Fibroblast of skin of left quadriceps (primary cell): ENCODE measurements at regions not wholly inside any gene's neighbourhood (a gene's known extent, or its start where the extent isn't known, plus 50 kb on each side); places are given as distances from the start of the nearest gene placed in this dataset.
"Not testable (repeated sequence)": the region's sequence is repeated elsewhere in the genome, so short reads cannot be mapped to it uniquely, and the experiment has no call there.

Experiments
- DNase-seq, 2 experiments: peaks; one replicate each; pipeline ENCODE4 v3.0.0-alpha.2; 2013; ENCODE audit warnings: low read depth in 2 of 2

GRCh38 chr13:30065181-30065580 is 214.8 kb upstream of the UBL3 start:
- no peak for DNase-seq

- DNase-seq = no peak
These were observed 213.5 kb upstream of the UBL3 start for GRCh38 chr13:30063892-30064291.

GRCh38 chr13:30061217-30061616 is 210.8 kb upstream of the UBL3 start:
- no peak for DNase-seq

- no peak for DNase-seq
These were observed 208.0 kb upstream of the UBL3 start for GRCh38 chr13:30058429-30058828.

GRCh38 chr13:30054546-30054945 is 204.1 kb upstream of the UBL3 start:
- DNase-seq = not testable (repeated sequence)

GRCh38 chr13:30053939-30054338 is 203.5 kb upstream of the UBL3 start:
- no peak for DNase-seq

GRCh38 chr13:30052120-30052519 is 201.7 kb upstream of the UBL3 start:
- DNase-seq = no peak

- no peak for DNase-seq
These were observed 201.2 kb upstream of the UBL3 start for GRCh38 chr13:30051531-30052060.

- no peak for DNase-seq
These were observed 199.3 kb upstream of the UBL3 start for GRCh38 chr13:30049692-30050091.

GRCh38 chr13:30047154-30047874 is 196.9 kb upstream of the UBL3 start:
- no peak for DNase-seq

GRCh38 chr13:30045916-30046704 is 195.7 kb upstream of the UBL3 start:
- peak; percentile 36 to 39 for DNase-seq

GRCh38 chr13:30044932-30045331 is 194.5 kb upstream of the UBL3 start:
- no peak for DNase-seq

- no peak for DNase-seq
These were observed 193.2 kb upstream of the UBL3 start for GRCh38 chr13:30043631-30043925.

GRCh38 chr13:30042891-30043630 is 192.6 kb upstream of the UBL3 start:
- DNase-seq = no peak

- DNase-seq = no peak
These were observed 191.9 kb upstream of the UBL3 start for GRCh38 chr13:30042272-30042671.

GRCh38 chr13:30039511-30039911 is 189.1 kb upstream of the UBL3 start:
- no peak for DNase-seq

- DNase-seq = peak; percentile 69 to 70
These were observed 188.5 kb upstream of the UBL3 start for GRCh38 chr13:30038884-30039283.

GRCh38 chr13:30037766-30038165 is 187.3 kb upstream of the UBL3 start:
- DNase-seq = no peak

- no peak for DNase-seq
These were observed 186.9 kb upstream of the UBL3 start for GRCh38 chr13:30037306-30037705.

- peak; percentile 52 to 54 for DNase-seq
These were observed 184.0 kb upstream of the UBL3 start for GRCh38 chr13:30034458-30034795.

GRCh38 chr13:30033681-30034457 is 183.5 kb upstream of the UBL3 start:
- peak; percentile 91 to 92 for DNase-seq

- DNase-seq = no peak
These were observed 181.8 kb upstream of the UBL3 start for GRCh38 chr13:30032263-30032662.
